Endothelial cell of umbilical vein (primary cell): ENCODE measurements at regions not wholly inside any gene's neighbourhood (a gene's known extent, or its start where the extent isn't known, plus 50 kb on each side); places are given as distances from the start of the nearest gene placed in this dataset.

Experiments used
- CTCF ChIP-seq, 2 donors: IDR thresholded peaks; 1 replicate in 1 of 2; 2 replicates in 1 of 2; pipeline ENCODE4 v1.5.1; 2011; ENCODE audit warnings: low read length in 2 of 2, mild to moderate bottlenecking in 2 of 2, moderate library complexity in 2 of 2, control low read depth in 1 of 2, inconsistent platforms in 1 of 2, low read depth in 1 of 2; ENCODE audit not compliant: insufficient read depth in 1 of 2; ENCODE audit errors: extremely low read depth in 1 of 2
- GATA2 ChIP-seq: IDR thresholded peaks from 2 replicates; pipeline ENCODE4 v1.7.0; 2011; ENCODE audit warnings: low read depth, mild to moderate bottlenecking, moderate library complexity, mixed read lengths, low read length; ENCODE audit not compliant: insufficient read length, insufficient read depth
- JUN ChIP-seq: IDR thresholded peaks from 2 replicates; pipeline ENCODE4 v1.6.1; 2011; ENCODE audit warnings: borderline replicate concordance, low read depth; ENCODE audit not compliant: insufficient read length, insufficient read depth
- MYC ChIP-seq: IDR thresholded peaks from one replicate; pipeline ENCODE4 v1.6.1; 2011; ENCODE audit warnings: mild to moderate bottlenecking, low read depth, low read length
- POLR2A ChIP-seq: IDR thresholded peaks from 2 replicates; pipeline ENCODE4 v1.6.1; 2012; ENCODE audit warnings: low read depth, mild to moderate bottlenecking, control low read depth, low read length
- POLR2AphosphoS5 ChIP-seq: IDR thresholded peaks from 2 replicates; pipeline ENCODE4 v1.6.1; 2012; ENCODE audit warnings: low read depth, mild to moderate bottlenecking, control low read depth, low read length, moderate library complexity; ENCODE audit not compliant: insufficient read depth

- TF ChIP-seq CTCF (IDR thresholded peaks at IDR 0.05; ENCODE audit: extremely low read depth in 1 of 2, insufficient read depth in 1 of 2, low read depth in 1 of 2, low read length in 2 of 2) = no peak
- no peak for TF ChIP-seq GATA2
- no peak for TF ChIP-seq POLR2AphosphoS5
- TF ChIP-seq POLR2A = no peak
- TF ChIP-seq MYC = no peak
- no peak for TF ChIP-seq JUN
Observed at GRCh38 chr7:47196106-47196645, 385.7 kb downstream of the TNS3 start.
